Vagina (tissue), 2 donors: ENCODE measurements at regions not wholly inside any gene's neighbourhood (a gene's known extent, or its start where the extent isn't known, plus 50 kb on each side); places are given as distances from the start of the nearest gene placed in this dataset.

Experiments used
- DNase-seq, 2 donors: peaks; one replicate each; pipeline ENCODE4 v3.0.0-alpha.2; 2017; ENCODE audit errors: extremely low spot score in 2 of 2
- H3K27ac ChIP-seq: fragments of 200-600 bp; sonication (generic); one replicate; pipeline ENCODE4 v1.5.1; 2019
- H3K27me3 ChIP-seq: fragments of 200-600 bp; sonication (generic); one replicate; pipeline ENCODE4 v1.5.1; 2019
- H3K36me3 ChIP-seq, 2 donors: fragments of 200-600 bp; sonication (generic); one replicate each; pipeline ENCODE4 v1.5.1; 2017 to 2019
- H3K4me1 ChIP-seq: fragments of 200-600 bp; sonication (generic); one replicate; pipeline ENCODE4 v1.5.1; 2019
- H3K4me3 ChIP-seq, 2 donors: fragments of 200-600 bp; sonication (generic); 1 replicate in 1 of 2; 2 replicates in 1 of 2; pipeline ENCODE4 v1.5.1; 2016 to 2019
- H3K9me3 ChIP-seq: fragments of 200-600 bp; sonication (generic); one replicate; pipeline ENCODE4 v1.5.1; 2019
- CTCF ChIP-seq, 3 experiments: fragments of 450-650 bp in 2 of 3; fragments of 200-600 bp in 1 of 3; sonication (generic) in 1 of 3; IDR thresholded peaks; one replicate each; pipeline ENCODE4 v1.5.1; 2017 to 2019; ENCODE audit warnings: antibody characterized with exemption in 3 of 3, mild to moderate bottlenecking in 2 of 3, moderate library complexity in 2 of 3
- POLR2A ChIP-seq, 2 donors: fragments of 450-650 bp; IDR thresholded peaks; one replicate each; pipeline ENCODE4 v1.6.1; 2017; ENCODE audit warnings: antibody characterized with exemption in 2 of 2, mild to moderate bottlenecking in 2 of 2, moderate library complexity in 2 of 2
- POLR2AphosphoS5 ChIP-seq, 2 donors: sonication (generic); formaldehyde crosslinking; IDR thresholded peaks; one replicate each; pipeline ENCODE4 v1.9.0; 2017; ENCODE audit warnings: antibody characterized with exemption in 2 of 2, mild to moderate bottlenecking in 2 of 2, low read depth in 1 of 2; ENCODE audit not compliant: insufficient read depth in 1 of 2
- intact Hi-C: fragments of 100-400 bp; cut with DNase I; formaldehyde crosslinking; loops from one replicate; pipeline ENCODE4 v1.15.1; 2023

- peaks cover 35% of the 10 kb centered on the region for H3K4me1 ChIP-seq
- H3K27me3 ChIP-seq: no peaks in the 10 kb centered on the region
- H3K27ac ChIP-seq: no peak overlapping the region
- H3K36me3 ChIP-seq: no peaks in the 10 kb centered on the region
- TF ChIP-seq CTCF (IDR thresholded peaks at IDR 0.05) (no peak), POLR2A (IDR thresholded peaks at IDR 0.05) (no peak), POLR2AphosphoS5 (IDR thresholded peaks at IDR 0.05; ENCODE audit: insufficient read depth in 1 of 2, low read depth in 1 of 2) (no peak)
- H3K4me3 ChIP-seq: no peak overlapping the region
- no peak for DNase-seq
- intact Hi-C loops: no loop called here
- no peaks in the 10 kb centered on the region for H3K9me3 ChIP-seq
Observed at GRCh38 chr6:6751619-6752023, 163.1 kb downstream of the LY86 start.

GRCh38 chr6:6752129-6752528 is 163.6 kb downstream of the LY86 start:
- Histone ChIP-seq H3K9me3 (no peaks in the 10 kb centered on the region), H3K4me1 (peaks cover 35% of the 10 kb centered on the region), H3K36me3 (no peaks in the 10 kb centered on the region), H3K27me3 (no peaks in the 10 kb centered on the region), H3K4me3 (no peak overlapping the region), H3K27ac (no peak overlapping the region)
- TF ChIP-seq POLR2AphosphoS5 (IDR thresholded peaks at IDR 0.05; ENCODE audit: insufficient read depth in 1 of 2, low read depth in 1 of 2) (no peak), CTCF (IDR thresholded peaks at IDR 0.05) (no peak)
- intact Hi-C loops: no loop called here
- no peak for DNase-seq

- TF ChIP-seq CTCF (IDR thresholded peaks at IDR 0.05) (no peak), POLR2A (IDR thresholded peaks at IDR 0.05) (no peak), POLR2AphosphoS5 (IDR thresholded peaks at IDR 0.05; ENCODE audit: insufficient read depth in 1 of 2, low read depth in 1 of 2) (no peak)
- H3K36me3 ChIP-seq: no peaks in the 10 kb centered on the region
- intact Hi-C loops: no loop called here
- H3K4me1 ChIP-seq: peaks cover 35% of the 10 kb centered on the region
- no peaks in the 10 kb centered on the region for H3K27me3 ChIP-seq
- no peak overlapping the region for H3K4me3 ChIP-seq
- no peaks in the 10 kb centered on the region for H3K9me3 ChIP-seq
- H3K27ac ChIP-seq: no peak overlapping the region
- no peak for DNase-seq
Observed at GRCh38 chr6:6753301-6753700, 164.8 kb downstream of the LY86 start.

- H3K4me1 ChIP-seq: peaks cover 10% of the 10 kb centered on the region
- no peak overlapping the region for H3K4me3 ChIP-seq
- H3K27me3 ChIP-seq: no peaks in the 10 kb centered on the region
- no peaks in the 10 kb centered on the region for H3K36me3 ChIP-seq
- H3K27ac ChIP-seq: no peak overlapping the region
- DNase-seq: no peak
- TF ChIP-seq CTCF (IDR thresholded peaks at IDR 0.05) (no peak), POLR2AphosphoS5 (IDR thresholded peaks at IDR 0.05; ENCODE audit: insufficient read depth in 1 of 2, low read depth in 1 of 2) (no peak), POLR2A (IDR thresholded peaks at IDR 0.05) (no peak)
- intact Hi-C loops: no loop called here
- no peaks in the 10 kb centered on the region for H3K9me3 ChIP-seq
Observed at GRCh38 chr6:6756526-6756925, 168.0 kb downstream of the LY86 start.

GRCh38 chr6:6758546-6758914 is 170.0 kb downstream of the LY86 start:
- TF ChIP-seq CTCF (IDR thresholded peaks at IDR 0.05): no peak
- no peak for TF ChIP-seq POLR2A (IDR thresholded peaks at IDR 0.05)
- no peak for TF ChIP-seq POLR2AphosphoS5 (IDR thresholded peaks at IDR 0.05; ENCODE audit: insufficient read depth in 1 of 2, low read depth in 1 of 2)
- intact Hi-C loops: no loop called here
- no peak overlapping the region for H3K27ac ChIP-seq

More at GRCh38 chr6:6758546-6758914, 170.0 kb downstream of the LY86 start:
- Histone ChIP-seq H3K4me1 (no peaks in the 10 kb centered on the region), H3K4me3 (no peak overlapping the region), H3K9me3 (no peaks in the 10 kb centered on the region), H3K27me3 (no peaks in the 10 kb centered on the region), H3K36me3 (no peaks in the 10 kb centered on the region)
- DNase-seq: no peak
